Bronchial epithelial cell (primary cell): ENCODE measurements at regions not wholly inside any gene's neighbourhood (a gene's known extent, or its start where the extent isn't known, plus 50 kb on each side); places are given as distances from the start of the nearest gene placed in this dataset.
"Not testable (repeated sequence)": the region's sequence is repeated elsewhere in the genome, so short reads cannot be mapped to it uniquely, and the experiment has no call there.

Source experiments
- DNase-seq: peaks from one replicate; pipeline ENCODE4 v3.0.0-alpha.2; 2010; ENCODE audit warnings: low read depth
- FAIRE-seq: peaks from 2 replicates; lab custom pipeline; 2011; peaks lifted over from hg19 to GRCh38; lab: Jason Lieb, UNC
- H3K27me3 ChIP-seq: 2 replicates; pipeline ENCODE4 v1.5.1; 2011; ENCODE audit warnings: low read length; ENCODE audit not compliant: control insufficient read depth, insufficient read depth
- H3K36me3 ChIP-seq: 2 replicates; pipeline ENCODE4 v1.5.1; 2011; ENCODE audit warnings: low read length; ENCODE audit not compliant: control insufficient read depth, insufficient read depth
- H3K4me3 ChIP-seq: 2 replicates; pipeline ENCODE4 v1.5.1; 2011; ENCODE audit warnings: mild to moderate bottlenecking, low read depth, low read length, control low read depth
- CTCF ChIP-seq: IDR thresholded peaks from 2 replicates; pipeline ENCODE4 v1.5.1; 2011; ENCODE audit warnings: mild to moderate bottlenecking, moderate library complexity, low read length, control low read depth, inconsistent platforms; ENCODE audit not compliant: insufficient read depth, severe bottlenecking

GRCh38 chr4:31844350-31844749 lies 1124.2 kb downstream of the PCDH7 start:
- no peak for TF ChIP-seq CTCF
- Histone ChIP-seq H3K27me3 (no peaks in the 10 kb centered on the region), H3K36me3 (no peaks in the 10 kb centered on the region), H3K4me3 (no peak overlapping the region)
- FAIRE-seq (no peak), DNase-seq (no peak)

GRCh38 chr4:31851946-31852345 lies 1131.8 kb downstream of the PCDH7 start:
- TF ChIP-seq CTCF = no peak
- no peaks in the 10 kb centered on the region for H3K27me3 ChIP-seq
- no peak overlapping the region for H3K4me3 ChIP-seq
- FAIRE-seq (no peak), DNase-seq (no peak)
- no peaks in the 10 kb centered on the region for H3K36me3 ChIP-seq

GRCh38 chr4:31877429-31877828 lies 1157.3 kb downstream of the PCDH7 start:
- H3K36me3 ChIP-seq = no peaks in the 10 kb centered on the region
- FAIRE-seq (no peak), DNase-seq (no peak)
- TF ChIP-seq CTCF = no peak
- no peaks in the 10 kb centered on the region for H3K27me3 ChIP-seq
- H3K4me3 ChIP-seq = no peak overlapping the region

GRCh38 chr4:31880837-31881236 lies 1160.7 kb downstream of the PCDH7 start:
- H3K36me3 ChIP-seq, DNase-seq, H3K27me3 ChIP-seq, FAIRE-seq, H3K4me3 ChIP-seq: not testable (repeated sequence)

- TF ChIP-seq CTCF = no peak
- no peak overlapping the region for H3K4me3 ChIP-seq
- DNase-seq (no peak), FAIRE-seq (no peak)
- no peaks in the 10 kb centered on the region for H3K27me3 ChIP-seq
- no peaks in the 10 kb centered on the region for H3K36me3 ChIP-seq
Observed at GRCh38 chr4:31896349-31896748, 1176.2 kb downstream of the PCDH7 start.

GRCh38 chr4:31905363-31905762 lies 1185.2 kb downstream of the PCDH7 start:
- Histone ChIP-seq H3K36me3 (no peaks in the 10 kb centered on the region), H3K27me3 (no peaks in the 10 kb centered on the region), H3K4me3 (no peak overlapping the region)
- DNase-seq (no peak), FAIRE-seq (no peak)
- no peak for TF ChIP-seq CTCF
